ENCODE measurements at regions not wholly inside any gene's neighbourhood (a gene's known extent, or its start where the extent isn't known, plus 50 kb on each side); places are given as distances from the start of the nearest gene placed in this dataset.
A peak's percentile ranks its signal among the peaks of the same experiment; 100 is the strongest.

DNA sequence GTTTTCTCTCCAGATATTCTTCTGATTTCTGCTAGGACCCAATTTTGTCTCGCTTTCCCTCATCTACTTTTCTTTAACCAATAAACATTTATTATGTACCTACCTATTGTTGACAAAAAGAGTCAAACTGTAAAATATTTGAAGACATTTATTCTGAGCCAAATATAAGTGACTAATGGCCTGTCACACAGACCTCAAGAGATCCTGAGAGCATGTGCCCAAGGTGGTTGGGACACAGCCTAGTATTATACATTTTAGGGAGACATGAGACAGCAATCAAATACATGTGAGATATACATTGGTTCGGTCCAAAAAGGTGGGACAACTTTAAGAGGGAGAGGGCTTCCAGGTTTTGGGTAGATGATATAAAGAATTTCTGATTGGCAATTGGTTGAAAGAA lies 191.8 kb downstream of the NXNL2 start:
- TF ChIP-seq, protein P1, sequence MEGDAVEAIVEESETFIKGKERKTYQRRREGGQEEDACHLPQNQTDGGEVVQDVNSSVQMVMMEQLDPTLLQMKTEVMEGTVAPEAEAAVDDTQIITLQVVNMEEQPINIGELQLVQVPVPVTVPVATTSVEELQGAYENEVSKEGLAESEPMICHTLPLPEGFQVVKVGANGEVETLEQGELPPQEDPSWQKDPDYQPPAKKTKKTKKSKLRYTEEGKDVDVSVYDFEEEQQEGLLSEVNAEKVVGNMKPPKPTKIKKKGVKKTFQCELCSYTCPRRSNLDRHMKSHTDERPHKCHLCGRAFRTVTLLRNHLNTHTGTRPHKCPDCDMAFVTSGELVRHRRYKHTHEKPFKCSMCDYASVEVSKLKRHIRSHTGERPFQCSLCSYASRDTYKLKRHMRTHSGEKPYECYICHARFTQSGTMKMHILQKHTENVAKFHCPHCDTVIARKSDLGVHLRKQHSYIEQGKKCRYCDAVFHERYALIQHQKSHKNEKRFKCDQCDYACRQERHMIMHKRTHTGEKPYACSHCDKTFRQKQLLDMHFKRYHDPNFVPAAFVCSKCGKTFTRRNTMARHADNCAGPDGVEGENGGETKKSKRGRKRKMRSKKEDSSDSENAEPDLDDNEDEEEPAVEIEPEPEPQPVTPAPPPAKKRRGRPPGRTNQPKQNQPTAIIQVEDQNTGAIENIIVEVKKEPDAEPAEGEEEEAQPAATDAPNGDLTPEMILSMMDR (IDR thresholded peaks at IDR 0.05; ENCODE audit: poor library complexity, severe bottlenecking): no peak
- no peaks in the 10 kb centered on the region for H3K27me3 ChIP-seq (ENCODE audit: insufficient read depth, poor library complexity, severe bottlenecking)
- no peaks in the 10 kb centered on the region for H3K4me1 ChIP-seq (ENCODE audit: insufficient read depth, poor library complexity, severe bottlenecking)
- H3K27ac ChIP-seq (ENCODE audit: poor library complexity, severe bottlenecking): no peak overlapping the region
- no peaks in the 10 kb centered on the region for H3K36me3 ChIP-seq (ENCODE audit: low read depth)
- ATAC-seq (ENCODE audit: low read depth): no peak
- H3K9me3 ChIP-seq (ENCODE audit: severe bottlenecking): no peaks in the 10 kb centered on the region
- no peak for DNase-seq (ENCODE audit: low spot score)
- H3K4me3 ChIP-seq (ENCODE audit: severe bottlenecking): no peak overlapping the region

DNA sequence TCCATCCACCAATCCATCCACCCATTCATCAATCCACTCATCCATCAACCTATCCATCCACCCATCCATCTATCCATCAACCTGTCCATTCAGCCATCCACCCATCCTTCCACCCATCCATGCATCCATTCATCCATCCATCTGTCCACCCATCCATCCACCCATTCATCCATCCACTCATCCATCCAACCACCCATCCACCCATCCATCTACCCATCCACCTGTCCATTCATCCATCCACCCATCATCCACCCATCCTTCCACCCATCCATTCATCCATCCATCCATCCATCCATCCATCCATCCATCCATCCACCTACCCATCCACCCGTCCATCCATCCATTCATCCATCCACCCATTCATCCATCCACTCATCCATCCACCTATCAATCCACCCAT lies 195.8 kb downstream of the NXNL2 start:
- Histone ChIP-seq H3K4me1 (ENCODE audit: insufficient read depth, poor library complexity, severe bottlenecking) (peaks cover 10% of the 10 kb centered on the region), H3K4me3 (ENCODE audit: severe bottlenecking) (no peak overlapping the region), H3K36me3 (ENCODE audit: low read depth) (no peaks in the 10 kb centered on the region), H3K27ac (ENCODE audit: poor library complexity, severe bottlenecking) (no peak overlapping the region), H3K9me3 (ENCODE audit: severe bottlenecking) (no peaks in the 10 kb centered on the region), H3K27me3 (ENCODE audit: insufficient read depth, poor library complexity, severe bottlenecking) (no peaks in the 10 kb centered on the region)
- DNase-seq (ENCODE audit: low spot score): no peak
- ATAC-seq (ENCODE audit: low read depth): no peak
- TF ChIP-seq, protein P1 (IDR thresholded peaks at IDR 0.05; ENCODE audit: poor library complexity, severe bottlenecking): no peak

DNA sequence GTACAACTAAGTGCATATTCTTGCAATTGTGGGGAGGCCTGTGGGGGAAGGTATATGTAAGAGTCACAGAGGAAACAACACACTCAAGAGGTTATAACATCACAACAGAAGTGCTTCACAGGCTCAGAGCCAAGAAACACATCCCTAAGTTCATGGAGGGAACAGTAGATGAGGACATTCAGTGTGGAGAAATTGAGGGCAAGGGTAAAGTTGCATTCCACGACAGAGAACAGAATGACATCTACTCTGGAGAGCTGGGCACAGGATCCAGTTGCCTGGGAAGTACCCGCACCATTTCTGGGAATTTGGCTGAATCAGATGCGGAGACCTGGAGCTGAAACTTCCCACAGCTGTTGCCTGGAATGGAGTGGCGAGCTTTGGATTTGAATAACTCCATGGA lies 197.2 kb downstream of the NXNL2 start:
- ATAC-seq (ENCODE audit: low read depth) (no peak), DNase-seq (ENCODE audit: low spot score) (no peak)
- H3K27me3 ChIP-seq (ENCODE audit: insufficient read depth, poor library complexity, severe bottlenecking): no peaks in the 10 kb centered on the region
- no peaks in the 10 kb centered on the region for H3K36me3 ChIP-seq (ENCODE audit: low read depth)
- TF ChIP-seq, protein P1 (IDR thresholded peaks at IDR 0.05; ENCODE audit: poor library complexity, severe bottlenecking): no peak
- no peak overlapping the region for H3K4me3 ChIP-seq (ENCODE audit: severe bottlenecking)
- H3K27ac ChIP-seq (ENCODE audit: poor library complexity, severe bottlenecking): no peak overlapping the region
- no peaks in the 10 kb centered on the region for H3K9me3 ChIP-seq (ENCODE audit: severe bottlenecking)
- peaks cover 10% of the 10 kb centered on the region for H3K4me1 ChIP-seq (ENCODE audit: insufficient read depth, poor library complexity, severe bottlenecking)

DNA sequence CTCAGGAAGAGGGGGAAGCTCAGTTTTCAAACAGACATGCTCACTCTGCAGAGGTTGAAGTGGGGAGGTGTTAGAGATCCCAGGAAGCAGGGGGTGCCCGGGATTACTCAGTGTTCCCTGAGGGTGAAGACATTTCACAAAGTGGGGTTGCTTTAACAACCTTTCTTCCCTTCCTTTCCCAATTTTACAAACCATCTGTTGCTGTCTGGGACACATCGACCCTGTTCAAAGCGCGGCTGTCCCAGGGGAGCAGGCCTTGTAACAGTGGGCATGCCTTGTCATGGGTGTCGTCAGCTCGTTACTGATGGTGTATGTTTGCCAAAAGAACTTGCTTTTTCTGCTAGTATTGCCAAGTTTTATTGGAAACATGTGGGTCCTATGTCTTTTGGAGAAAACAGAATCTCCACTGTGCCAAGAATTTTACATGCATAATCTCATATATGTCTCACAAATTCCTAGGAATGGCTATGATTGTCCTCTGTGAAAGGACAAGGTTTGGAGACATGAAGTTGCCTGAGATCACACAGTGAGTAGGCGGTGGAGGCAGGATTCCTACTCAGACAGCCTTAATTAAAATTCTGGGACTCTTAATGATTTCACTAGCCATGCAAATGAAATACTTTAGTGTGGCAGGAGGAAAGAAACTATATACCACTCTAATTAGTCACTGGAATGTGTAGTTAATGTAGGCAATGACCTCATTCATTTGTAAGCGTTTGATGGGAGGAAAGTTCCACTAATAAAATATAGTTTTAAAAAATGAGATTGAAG lies 198.9 kb downstream of the NXNL2 start:
- peak overlapping the region; percentile 16 for H3K27ac ChIP-seq (ENCODE audit: poor library complexity, severe bottlenecking)
- ATAC-seq (ENCODE audit: low read depth): peak; percentile 53; the same call in 2 of the 3 replicates

More for the DNA sequence above, 198.9 kb downstream of the NXNL2 start:
- Histone ChIP-seq H3K27me3 (ENCODE audit: insufficient read depth, poor library complexity, severe bottlenecking) (no peaks in the 10 kb centered on the region), H3K9me3 (ENCODE audit: severe bottlenecking) (no peaks in the 10 kb centered on the region), H3K4me3 (ENCODE audit: severe bottlenecking) (no peak overlapping the region), H3K36me3 (ENCODE audit: low read depth) (no peaks in the 10 kb centered on the region), H3K4me1 (ENCODE audit: insufficient read depth, poor library complexity, severe bottlenecking) (peaks cover 10% of the 10 kb centered on the region)
- TF ChIP-seq, protein P1 (IDR thresholded peaks at IDR 0.05; ENCODE audit: poor library complexity, severe bottlenecking): no peak
- DNase-seq (ENCODE audit: low spot score): no peak

Data from RWPE2 (cell line).